Left renal cortex interstitium (tissue), 4 donors: ENCODE measurements at regions not wholly inside any gene's neighbourhood (a gene's known extent, or its start where the extent isn't known, plus 50 kb on each side); places are given as distances from the start of the nearest gene placed in this dataset.

Source experiments
- DNase-seq, 4 donors: peaks; one replicate each; pipeline ENCODE4 v3.0.0-alpha.2; 2013; ENCODE audit warnings: low read depth in 4 of 4, low spot score in 2 of 4, missing footprints in 1 of 4

DNA sequence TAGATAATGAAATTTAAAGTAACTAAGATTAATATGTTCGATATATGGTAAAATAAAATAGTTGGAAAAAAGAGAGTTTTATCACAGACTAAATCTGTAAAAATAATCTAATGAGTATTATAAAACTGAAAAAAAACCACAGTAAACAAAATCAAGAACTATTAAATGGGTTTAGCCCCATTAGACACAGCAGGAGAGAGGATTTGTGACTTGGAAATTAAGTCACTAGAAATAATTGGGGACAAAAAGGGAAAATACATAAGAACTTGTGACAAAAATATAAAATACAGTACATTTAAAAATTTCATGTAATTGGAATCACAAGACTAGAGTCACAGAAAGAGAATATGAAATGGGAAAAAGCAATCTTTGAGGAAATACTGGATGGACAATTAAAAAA lies 1114.6 kb upstream of the KLHL29 start:
- DNase-seq = no peak

DNA sequence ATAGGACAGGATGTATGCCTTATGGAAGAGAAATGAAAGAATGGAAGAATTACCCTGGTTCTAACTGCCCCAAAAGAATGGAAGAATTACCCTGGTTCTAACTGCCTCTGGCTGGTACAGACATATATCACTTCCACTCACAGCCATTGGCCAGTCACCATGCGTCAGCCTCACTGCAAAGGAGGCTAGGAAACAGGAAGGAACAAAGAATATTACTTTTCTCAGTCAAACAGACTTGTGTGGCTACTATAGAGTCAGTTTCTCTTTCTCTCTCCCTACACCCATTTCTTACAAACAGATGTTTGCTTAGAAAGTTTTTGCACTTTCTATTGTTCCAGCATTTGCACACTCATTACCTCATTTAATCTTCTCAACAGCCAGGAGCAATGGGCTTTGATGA lies 1111.1 kb upstream of the KLHL29 start:
- no peak for DNase-seq

DNA sequence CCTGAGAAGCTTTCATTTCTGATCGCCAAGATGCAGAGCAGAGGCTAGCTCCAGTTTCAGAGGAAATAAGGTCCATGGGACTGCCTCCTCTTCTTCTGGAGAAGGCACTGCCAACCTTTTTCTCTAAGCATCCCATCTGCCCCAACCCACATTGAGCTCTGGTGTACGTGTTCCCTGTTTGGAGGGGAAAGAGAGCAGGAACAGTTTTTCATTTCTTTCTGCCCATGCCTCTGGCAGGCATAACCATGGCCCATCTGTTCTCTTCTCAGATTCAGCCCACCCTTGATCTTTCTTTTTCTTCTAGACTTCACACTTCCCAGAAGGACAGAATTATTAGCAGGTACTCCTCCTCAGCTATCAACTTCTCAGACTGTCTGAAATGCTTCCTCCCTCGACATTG lies 1110.3 kb upstream of the KLHL29 start:
- DNase-seq = no peak

DNA sequence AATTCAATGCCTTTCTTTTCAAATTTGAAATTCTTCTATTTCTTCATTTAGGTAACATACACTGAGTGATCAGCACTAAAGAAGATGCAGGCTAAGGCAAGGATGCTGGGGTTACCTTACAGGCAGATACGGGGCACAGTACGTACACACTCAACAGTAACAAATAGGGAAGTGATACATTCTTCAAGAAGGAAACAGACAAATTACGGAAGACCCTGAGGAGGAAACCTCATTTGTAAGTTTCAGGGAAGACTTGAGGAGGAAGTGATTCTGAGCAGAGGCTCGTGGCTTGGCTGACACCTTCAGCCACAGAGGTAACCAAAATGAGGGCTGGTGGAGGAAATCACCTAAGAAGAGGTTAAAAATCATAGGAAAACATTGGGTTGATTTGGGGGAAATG lies 1108.3 kb upstream of the KLHL29 start:
- DNase-seq = no peak

DNA sequence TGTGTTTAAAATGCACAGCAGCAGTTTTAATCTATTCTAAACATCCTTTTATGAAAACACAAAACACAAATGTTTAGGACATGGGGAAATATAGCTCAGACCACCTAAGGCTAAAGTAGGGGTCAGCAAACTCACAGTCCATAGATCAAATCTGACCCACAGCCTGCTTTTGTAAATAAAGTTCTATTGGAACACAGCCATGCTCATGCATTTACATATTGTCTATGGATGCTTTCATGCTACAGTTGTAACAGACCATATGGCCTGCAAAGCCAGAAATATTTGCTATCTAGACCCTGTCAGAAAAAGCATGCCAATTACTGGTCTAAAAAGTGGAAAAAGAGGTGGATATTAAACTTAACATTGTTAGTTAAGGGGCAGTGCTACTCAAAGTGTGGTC lies 1105.4 kb upstream of the KLHL29 start:
- DNase-seq = peak in 1 of 4 donors; percentile 8

DNA sequence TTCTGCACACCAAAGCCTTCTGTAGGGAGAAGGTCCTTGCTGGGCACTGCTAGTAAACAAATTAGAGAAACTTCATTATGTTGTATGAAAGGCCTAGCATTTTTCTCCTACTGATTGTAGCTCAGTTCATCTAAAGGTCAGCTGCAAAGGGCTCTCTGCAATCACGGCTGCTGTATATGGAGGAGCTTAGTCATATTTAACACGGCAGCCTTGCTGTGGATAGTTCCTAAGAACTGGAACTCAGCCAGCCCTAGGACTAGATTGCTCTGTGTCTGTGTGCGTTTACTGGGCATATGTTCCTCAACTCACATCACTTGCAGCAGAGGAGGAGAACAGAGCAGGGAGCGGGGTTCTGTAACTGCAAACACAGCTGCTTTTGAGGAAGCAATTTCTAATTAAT lies 1103.9 kb upstream of the KLHL29 start:
- DNase-seq = peak in 1 of 4 donors; percentile 8

DNA sequence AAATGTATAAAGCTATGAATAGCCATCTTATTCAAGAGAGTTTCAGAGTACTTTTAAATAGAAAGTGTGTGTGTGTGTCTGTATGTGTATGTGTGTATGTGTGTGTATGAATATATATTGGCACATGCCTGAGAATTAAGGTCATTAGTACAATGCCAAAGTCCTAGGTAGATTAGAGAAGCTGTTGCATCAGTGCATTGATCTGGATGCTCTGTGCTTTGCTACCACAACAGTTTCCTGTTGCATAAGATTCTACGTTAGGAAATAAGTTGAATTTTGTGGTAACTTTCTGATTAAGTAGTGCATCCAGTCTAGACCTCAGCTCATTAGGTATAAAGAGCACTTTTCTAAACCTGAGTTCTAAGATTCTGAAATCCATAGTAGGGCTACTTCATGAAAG lies 1102.8 kb upstream of the KLHL29 start:
- no peak for DNase-seq

DNA sequence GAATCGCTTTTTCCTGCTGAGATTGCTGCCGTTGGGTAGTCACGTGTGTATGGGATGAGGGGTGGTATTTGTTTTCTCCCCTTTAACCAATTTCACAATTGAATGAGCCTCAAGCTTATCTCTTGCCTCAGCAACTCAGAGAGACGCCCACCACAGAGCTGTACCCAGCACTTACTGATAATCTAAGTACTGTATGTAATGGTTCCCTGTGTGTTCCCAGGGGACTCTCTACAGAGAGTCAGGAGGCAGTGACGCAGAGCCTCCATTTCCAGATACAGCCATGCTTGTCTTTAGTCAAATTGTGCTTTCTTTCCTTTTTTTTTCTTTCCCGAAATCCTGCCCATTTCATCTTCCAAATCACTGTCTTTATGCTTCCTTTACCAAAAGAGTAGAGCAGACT lies 1102.1 kb upstream of the KLHL29 start:
- no peak for DNase-seq

DNA sequence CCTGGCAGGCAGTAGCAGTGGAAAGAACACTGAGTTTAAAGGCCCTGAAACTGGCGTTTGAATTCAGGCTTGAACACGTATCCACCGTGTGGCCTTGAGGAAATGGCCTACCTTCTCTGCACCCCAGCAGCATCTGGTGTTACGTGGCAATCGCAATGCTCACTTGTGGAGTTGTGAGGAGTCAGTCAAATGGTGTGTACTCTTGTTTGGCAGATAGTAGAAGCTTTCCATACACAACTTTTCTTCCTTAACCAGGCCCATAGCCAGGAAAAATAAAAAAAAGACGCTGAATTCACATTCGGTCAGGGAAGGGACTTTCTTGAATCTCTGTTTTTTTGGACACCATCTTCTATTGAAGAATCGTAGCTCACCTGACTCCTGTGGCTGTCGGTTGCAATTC lies 1101.5 kb upstream of the KLHL29 start:
- no peak for DNase-seq

DNA sequence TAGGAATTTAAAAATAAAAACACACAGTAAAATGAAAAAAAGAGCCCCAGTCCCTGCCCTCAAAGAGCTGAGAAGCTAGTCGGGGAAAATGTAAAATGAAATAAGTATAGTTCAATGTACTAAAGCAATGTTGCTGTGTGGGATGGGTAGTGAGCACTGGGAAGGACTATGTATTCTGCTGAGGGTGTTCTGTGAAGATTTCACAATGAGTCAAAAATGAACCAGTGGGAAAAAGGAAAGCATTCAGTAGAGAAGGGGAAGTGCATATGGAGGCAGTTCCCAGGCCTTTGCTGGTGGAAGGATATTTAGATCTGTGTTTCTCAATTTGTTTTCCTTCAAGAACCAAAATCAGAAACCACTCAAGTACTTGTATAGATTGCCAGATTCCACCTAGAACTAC lies 1094.7 kb upstream of the KLHL29 start:
- no peak for DNase-seq

DNA sequence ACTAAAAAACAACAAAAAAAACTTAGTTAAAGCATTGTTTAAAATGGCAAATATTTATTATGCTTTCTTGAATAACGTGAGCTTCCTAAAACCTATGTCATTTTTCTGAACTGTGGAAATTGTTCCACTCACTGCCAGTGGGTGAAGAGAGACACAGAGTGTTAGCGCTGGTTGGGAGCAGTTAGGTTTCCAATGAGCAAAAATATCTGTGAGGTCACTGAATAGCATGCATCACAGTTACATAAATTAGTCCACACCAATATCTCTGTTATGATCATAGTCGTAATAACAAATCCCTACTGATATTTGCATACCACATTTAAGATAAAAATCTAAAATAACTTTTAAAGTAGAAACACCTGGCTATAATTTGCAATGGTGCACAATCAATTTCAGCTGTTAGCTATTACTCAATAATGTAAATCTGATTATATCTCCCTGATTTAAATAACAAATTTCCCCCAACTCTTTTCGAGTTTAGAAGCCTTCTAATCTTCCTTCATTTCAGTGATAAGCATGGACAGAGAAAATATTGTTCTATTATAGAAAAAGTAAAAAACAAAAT lies 1094.0 kb upstream of the KLHL29 start:
- no peak for DNase-seq

DNA sequence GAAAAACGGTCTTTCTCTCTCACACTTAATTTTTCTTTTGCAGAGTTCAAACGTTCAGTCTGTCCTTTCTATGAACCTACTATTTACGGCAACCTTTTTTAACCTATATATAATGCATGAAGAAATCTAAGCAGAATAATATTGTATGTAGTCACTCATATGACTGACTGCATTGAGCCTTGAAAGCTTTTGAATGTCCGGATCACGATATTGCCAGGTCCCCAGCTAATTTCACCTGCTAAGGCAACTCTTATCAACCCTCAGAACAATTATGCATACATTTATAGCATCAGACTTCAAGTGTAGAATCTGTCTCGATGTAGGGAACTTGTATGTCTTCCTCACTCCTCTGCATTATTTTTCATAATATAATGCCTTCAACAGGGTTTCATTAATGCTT lies 1083.8 kb upstream of the KLHL29 start:
- DNase-seq = no peak

DNA sequence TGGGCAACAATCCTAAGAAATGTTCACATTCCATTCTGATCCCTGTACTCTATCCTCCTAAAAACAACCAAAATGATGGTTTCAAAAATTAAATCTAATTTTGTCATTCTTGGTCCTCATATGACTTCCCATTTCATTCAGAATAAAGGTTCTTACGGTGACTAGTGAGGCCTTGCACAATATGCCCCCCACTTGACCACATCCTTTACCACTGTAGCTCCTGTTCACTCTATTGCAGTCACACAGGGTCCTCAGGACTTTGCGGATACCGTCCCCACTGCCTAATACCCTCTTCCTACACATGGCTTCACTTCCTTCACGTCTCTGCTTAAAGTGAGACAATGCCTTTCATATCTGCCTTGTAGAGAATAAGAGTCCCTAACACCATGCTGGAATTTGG lies 1058.7 kb upstream of the KLHL29 start:
- no peak for DNase-seq

DNA sequence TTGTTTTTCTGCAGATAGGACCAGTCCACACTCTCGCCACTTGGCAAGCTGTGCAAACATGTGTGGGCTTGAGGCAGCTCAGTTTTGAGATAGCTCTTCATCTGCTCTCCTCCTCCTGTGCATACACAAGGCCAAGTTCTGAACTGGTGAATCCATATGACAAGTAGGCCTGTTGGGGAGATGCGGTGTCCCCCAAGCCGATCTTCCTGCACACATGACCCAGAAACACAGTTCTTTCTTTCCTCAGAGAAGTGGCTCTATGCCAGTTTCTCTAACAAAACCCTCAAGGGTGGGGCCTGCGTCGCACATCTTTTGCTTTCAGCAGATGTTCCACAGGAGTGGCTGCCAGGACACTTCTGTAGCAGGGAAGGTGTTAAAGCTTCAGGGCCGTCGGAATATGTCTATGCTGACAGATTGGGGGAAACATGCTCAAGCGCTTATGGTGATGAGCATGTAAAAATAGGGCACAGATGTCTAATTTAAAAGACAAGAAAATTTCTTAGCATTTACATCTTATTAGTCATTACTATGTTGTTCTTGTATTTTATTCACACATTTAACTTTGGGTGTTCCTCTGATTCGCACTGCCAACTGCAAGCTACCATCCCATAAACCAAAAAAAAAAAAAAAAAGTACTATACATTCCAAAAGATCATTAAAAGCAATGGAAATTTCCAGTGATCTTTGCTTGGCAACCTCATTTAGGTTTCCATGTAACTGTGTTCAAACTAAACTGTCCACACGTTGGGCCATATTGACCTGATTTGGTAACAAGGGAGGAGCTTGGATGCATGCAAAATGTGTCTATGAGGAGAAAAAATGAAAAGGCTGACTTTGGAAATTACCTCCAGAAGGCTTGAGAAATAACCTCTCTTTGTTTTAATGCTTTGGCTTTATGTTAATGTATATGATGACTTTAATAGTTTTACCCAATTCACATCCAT lies 1055.5 kb upstream of the KLHL29 start:
- DNase-seq = no peak

DNA sequence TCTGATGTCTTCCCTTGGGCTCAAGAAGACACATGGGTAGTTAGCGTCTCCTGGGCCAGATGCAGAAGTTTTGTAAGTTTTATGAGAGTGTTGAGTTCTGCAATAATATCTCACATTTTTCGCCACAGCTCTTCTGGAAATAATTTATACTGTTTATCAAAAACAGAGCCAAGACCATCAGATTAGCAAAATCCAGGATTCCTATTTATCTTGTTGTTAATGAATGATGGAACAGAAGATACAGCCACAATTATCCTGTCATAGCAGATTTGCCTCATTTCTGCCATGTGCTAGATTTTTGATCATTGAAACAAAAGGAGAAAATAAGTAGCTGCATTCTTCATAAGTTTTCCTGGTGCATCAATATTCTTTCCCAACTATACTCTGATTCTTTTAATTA lies 1048.6 kb upstream of the KLHL29 start:
- DNase-seq = no peak

DNA sequence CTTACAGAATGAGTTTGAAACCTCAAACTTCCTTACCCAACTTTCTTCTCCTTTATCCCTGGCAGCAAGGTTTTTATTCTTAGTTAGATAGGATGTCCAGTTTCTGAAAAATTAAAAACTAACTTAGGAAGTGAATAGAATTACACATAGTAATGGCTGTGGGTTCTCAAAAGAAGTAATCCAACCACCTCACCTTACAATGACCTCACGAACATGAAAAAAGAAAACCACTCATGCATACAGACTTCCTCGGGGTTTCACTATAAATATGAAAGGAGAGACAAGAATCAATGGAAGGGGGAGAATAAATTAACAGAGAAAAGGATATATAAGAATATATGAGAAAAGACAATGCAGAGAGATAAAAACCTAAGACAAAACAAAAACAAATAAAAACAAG lies 1044.3 kb upstream of the KLHL29 start:
- no peak for DNase-seq

DNA sequence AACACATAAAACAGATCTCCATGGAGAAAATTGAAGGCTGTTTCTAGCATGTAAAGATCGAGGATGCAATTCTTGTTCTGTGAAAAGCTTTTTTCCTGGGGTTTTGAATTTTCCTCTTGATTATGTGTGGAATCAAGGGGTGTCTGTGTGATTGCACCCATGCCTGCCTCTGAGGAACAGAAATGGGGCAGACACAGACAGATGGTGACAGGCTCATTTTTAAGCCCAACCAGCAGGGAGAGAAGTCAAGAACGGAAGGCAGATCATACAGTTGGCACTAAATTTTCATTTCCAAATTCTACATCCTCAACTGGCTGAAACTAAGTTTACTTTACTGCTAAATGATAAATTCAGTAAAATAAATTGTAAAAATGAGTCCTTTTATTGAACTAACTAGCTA lies 1037.7 kb upstream of the KLHL29 start:
- DNase-seq = no peak

DNA sequence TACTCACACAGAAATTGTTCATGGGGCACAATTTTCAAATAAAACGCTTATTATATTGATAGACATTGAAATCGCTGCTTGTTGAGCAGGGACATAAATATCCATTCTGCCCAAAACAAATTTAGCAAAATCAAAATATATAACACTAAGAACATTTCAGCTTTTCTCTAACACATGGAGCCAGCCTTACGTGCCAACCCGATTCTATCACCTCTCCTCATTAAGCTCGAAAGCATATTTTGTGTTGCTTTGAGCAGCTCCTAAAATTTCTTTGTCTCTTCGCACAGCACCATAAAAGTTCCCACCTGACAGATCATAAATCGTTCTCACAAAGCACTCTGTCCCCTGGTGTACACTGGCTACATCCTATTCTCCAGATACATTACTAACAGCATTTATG lies 1034.4 kb upstream of the KLHL29 start:
- no peak for DNase-seq

DNA sequence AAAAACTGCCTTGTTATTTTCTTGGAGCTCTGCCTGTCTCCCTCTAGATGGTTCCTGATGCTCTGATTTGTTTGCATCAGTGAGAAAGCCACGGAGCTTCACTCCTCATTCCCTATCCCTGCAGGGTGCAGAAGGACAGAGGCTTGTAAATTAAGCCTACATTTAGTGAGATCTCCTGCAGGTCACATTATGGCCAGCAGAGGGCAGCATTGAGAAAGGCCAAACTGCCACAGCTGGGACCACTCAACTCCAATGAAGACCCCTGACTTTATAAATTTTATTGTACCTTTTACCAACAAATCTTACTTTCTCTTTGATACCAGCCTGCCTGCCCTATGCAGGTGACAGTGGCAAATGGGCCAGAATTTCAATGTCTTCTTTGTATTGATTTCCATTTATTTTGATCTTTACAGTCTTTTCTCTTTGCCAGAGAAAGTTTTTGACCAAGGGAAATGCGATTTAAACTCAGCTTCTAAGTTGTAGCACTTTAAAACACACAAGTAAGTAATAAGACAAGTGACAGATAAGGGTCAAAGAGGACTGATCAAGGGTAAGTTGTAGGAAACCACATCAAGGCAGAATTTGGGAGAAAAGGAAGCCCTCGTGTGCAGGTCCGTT lies 1029.1 kb upstream of the KLHL29 start:
- DNase-seq = peak in 3 of 4 donors; percentile 18 to 43 (median 32)

DNA sequence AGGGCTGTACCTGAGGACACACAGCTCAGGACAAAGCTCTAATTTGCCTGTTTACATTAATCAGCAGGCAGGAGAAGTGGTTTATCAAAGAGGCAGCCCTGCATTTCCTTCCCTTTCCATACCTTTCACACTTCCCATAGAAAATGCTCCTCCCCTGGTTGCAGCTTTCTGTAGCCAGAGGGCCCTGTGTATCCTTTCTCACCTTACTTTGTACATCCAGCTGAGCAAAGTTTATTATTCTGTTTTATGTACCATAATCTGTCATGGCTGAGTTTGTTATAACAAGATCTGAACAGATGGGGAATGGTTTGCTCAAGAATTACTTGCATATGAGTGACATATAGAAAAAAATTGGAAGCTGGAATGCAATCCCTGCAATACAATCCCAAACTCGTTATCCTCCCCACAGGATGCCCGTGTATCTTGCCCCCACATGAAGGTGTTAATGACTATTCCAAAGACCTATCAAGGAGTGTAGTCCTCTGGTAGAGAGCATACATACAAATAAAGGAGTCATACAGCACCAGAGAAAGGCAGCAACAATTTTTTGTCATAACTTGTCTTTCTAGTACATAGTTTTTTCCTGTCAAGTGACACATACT lies 1025.8 kb upstream of the KLHL29 start:
- no peak for DNase-seq

DNA sequence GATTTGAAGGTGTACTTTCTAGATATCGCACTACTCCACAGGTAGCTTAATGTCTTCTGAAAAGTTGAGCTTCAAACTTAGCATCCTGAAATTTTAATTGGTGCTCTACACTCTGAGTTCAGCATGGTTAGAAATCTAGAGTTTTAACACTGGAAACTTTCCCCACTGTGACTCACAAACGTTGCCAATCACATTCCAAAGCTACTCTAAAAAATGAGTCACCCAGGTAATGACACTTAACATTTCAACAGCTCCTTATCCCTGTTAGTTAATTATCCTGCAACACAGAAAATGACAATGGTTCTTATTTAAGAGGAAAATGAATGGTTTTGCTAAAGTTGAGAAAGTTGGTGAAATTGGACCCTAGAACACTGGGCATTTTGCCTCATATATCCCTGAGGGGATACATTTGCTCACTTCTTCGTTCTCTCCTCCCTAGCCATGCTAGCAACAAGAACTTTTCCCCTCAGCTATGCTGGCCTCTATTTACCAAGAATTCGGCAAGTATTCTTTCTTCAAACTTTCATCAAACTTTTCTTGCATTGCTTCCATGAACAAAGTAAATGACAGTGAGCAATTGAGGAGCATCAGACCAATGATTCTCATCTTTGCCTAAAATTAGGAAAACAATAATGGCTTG lies 1024.1 kb upstream of the KLHL29 start:
- DNase-seq = no peak
